Activated naive CD4-positive, alpha-beta T cell (primary cell): ENCODE measurements at regions not wholly inside any gene's neighbourhood (a gene's known extent, or its start where the extent isn't known, plus 50 kb on each side); places are given as distances from the start of the nearest gene placed in this dataset.

ENCODE experiments used
- DNase-seq, 4 experiments: peaks; one replicate each; lab custom pipeline; 2025; lab: John Stamatoyannopoulos, UW

- DNase-seq, result no peak
Measured at GRCh38 chr4:14047840-14048239, 420.3 kb upstream of the BOD1L1 start.

- no peak for DNase-seq
Measured at GRCh38 chr4:14049946-14050345, 422.4 kb upstream of the BOD1L1 start.

GRCh38 chr4:14053291-14053690 is 425.8 kb upstream of the BOD1L1 start:
- no peak for DNase-seq

- DNase-seq, result no peak
Measured at GRCh38 chr4:14054391-14054790, 426.9 kb upstream of the BOD1L1 start.

- no peak for DNase-seq
Measured at GRCh38 chr4:14059006-14059405, 431.5 kb upstream of the BOD1L1 start.

GRCh38 chr4:14064984-14065383 is 437.5 kb upstream of the BOD1L1 start:
- no peak for DNase-seq

GRCh38 chr4:14065406-14065805 is 437.9 kb upstream of the BOD1L1 start:
- no peak for DNase-seq

- no peak for DNase-seq
Measured at GRCh38 chr4:14066979-14067378, 439.5 kb upstream of the BOD1L1 start.

- DNase-seq, result no peak
Measured at GRCh38 chr4:14069886-14070285, 442.4 kb upstream of the BOD1L1 start.

- no peak for DNase-seq
Measured at GRCh38 chr4:14070289-14070880, 442.9 kb upstream of the BOD1L1 start.

GRCh38 chr4:14072506-14072905 is 445.0 kb upstream of the BOD1L1 start:
- no peak for DNase-seq

- DNase-seq, result no peak
Measured at GRCh38 chr4:14076776-14077175, 449.3 kb upstream of the BOD1L1 start.

- no peak for DNase-seq
Measured at GRCh38 chr4:14078326-14078725, 450.8 kb upstream of the BOD1L1 start.

GRCh38 chr4:14079601-14080000 is 452.1 kb upstream of the BOD1L1 start:
- no peak for DNase-seq

GRCh38 chr4:14083150-14083549 is 455.6 kb upstream of the BOD1L1 start:
- no peak for DNase-seq

- DNase-seq, result no peak
Measured at GRCh38 chr4:14084598-14084997, 457.1 kb upstream of the BOD1L1 start.

- no peak for DNase-seq
Measured at GRCh38 chr4:14087459-14087858, 459.9 kb upstream of the BOD1L1 start.

GRCh38 chr4:14087921-14088320 is 460.4 kb upstream of the BOD1L1 start:
- no peak for DNase-seq

GRCh38 chr4:14091531-14091930 is 464.0 kb upstream of the BOD1L1 start:
- DNase-seq, result no peak

- DNase-seq, result no peak
Measured at GRCh38 chr4:14091966-14092365, 464.4 kb upstream of the BOD1L1 start.

- no peak for DNase-seq
Measured at GRCh38 chr4:14092741-14093140, 465.2 kb upstream of the BOD1L1 start.

- no peak for DNase-seq
Measured at GRCh38 chr4:14095831-14096230, 468.3 kb upstream of the BOD1L1 start.

GRCh38 chr4:14096396-14096965 is 469.0 kb upstream of the BOD1L1 start:
- no peak for DNase-seq

- DNase-seq, result no peak
Measured at GRCh38 chr4:14100349-14100748, 472.8 kb upstream of the BOD1L1 start.
